Inferior parietal cortex (tissue), 1 donor: ENCODE measurements at regions not wholly inside any gene's neighbourhood (a gene's known extent, or its start where the extent isn't known, plus 50 kb on each side); places are given as distances from the start of the nearest gene placed in this dataset.
"Not testable (repeated sequence)": the region's sequence is repeated elsewhere in the genome, so short reads cannot be mapped to it uniquely, and the experiment has no call there.

ENCODE experiments used
- DNase-seq: peaks from one replicate; pipeline ENCODE4 v3.0.0-alpha.2; 2016; ENCODE audit errors: extremely low spot score

- DNase-seq = no peak
Observed at GRCh38 chr12:58651850-58652249, 268.5 kb downstream of the LRIG3 start.

DNA sequence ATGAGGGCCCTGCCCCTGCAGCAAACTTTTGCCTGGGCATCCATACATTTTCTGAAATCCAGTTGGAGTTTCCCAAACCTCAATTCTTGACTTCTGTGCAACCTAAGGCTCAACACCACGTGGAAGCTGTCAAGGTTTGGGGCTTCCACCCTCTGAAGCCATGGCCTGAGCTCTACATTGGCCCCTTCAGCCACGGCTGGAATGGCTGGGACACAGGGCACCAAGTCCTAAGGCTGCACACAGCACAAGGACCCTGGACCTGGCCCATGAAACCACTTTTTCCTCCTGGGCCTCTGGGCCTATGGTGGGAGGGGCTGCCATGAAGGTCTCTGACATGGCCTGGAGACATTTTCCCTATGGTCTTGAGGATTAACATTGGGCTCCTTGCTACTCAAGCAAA, 266.3 kb downstream of the LRIG3 start:
- DNase-seq = no peak

DNA sequence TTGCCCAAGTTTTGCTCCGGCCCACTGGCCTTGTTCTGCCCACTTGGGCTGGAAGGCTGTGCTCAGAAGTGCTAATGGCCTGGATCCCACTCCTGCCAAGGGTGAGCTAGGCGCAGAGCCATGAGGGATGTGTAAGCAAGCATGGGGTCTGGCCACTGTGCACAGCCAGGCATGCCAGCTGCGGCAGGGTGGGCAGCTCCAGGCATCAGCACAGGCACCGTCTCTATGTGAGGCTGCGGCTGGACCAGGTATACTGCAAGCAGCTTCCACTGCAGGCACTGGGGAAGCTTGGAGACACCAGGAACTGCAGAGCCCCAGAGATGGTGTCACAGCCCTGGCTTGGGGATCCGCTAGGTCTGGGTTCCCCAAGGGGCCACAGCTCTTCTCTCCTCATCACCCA, 264.9 kb downstream of the LRIG3 start:
- DNase-seq = no peak

- DNase-seq = no peak
Observed at GRCh38 chr12:58656254-58657009, 263.9 kb downstream of the LRIG3 start.

DNA sequence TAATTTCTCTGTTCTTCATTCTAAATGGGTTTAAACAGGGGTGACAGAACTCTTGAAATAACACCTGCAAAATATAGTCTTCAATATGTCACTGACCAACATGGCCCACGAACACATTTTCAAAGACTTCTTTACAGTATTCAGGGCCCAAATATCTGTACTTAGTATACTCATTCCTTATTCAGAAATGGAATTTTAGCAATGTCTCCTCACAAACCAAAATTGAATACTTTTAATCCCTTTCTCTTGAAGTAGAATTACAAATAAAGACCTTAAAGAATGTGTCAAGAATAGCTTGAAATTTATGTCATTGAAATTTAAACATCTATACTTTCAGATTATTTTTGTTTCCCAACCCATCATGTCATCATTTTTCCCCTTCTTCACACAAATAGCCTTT, 263.1 kb downstream of the LRIG3 start:
- DNase-seq = no peak

GRCh38 chr12:58665375-58665774, 254.9 kb downstream of the LRIG3 start:
- no peak for DNase-seq

DNA sequence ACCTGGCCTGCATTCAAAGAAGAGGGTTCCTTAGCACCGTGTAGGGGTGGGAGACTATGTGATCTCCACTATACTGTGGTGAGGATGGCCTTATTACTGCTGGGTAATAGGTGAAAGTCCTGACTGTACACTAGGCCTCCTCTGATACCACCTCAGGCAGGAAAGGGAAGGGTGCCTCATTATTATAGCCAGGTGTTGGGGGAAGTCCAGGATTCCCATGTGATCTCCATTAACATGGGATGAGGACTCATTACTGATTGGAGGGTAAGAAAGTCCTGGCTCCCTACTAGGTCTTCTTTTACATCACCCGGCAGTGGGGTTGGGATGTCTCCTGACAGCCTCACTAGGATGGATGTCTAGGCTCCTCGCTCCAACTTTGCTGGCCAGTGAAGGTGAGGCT, 252.1 kb downstream of the LRIG3 start:
- DNase-seq = no peak

DNA sequence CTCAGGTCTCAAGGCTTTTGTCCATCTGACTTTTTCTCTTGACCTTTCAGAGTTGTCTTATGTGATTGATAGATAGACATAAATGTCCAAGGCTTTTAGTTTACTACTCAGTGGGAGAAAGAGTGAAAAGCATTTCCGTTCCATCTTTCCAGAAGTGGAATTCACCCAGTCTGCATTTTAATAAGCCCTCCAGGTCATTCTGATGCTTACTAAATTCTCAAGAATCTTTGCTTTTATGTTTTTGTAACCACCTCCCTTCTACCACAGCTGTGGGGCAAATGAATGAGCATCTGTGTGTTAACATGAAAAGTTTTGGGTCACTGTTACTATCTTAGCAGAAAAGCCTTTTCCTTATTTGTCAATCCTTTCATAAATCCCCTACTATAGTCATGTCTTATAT, 251.4 kb downstream of the LRIG3 start:
- DNase-seq = no peak

DNA sequence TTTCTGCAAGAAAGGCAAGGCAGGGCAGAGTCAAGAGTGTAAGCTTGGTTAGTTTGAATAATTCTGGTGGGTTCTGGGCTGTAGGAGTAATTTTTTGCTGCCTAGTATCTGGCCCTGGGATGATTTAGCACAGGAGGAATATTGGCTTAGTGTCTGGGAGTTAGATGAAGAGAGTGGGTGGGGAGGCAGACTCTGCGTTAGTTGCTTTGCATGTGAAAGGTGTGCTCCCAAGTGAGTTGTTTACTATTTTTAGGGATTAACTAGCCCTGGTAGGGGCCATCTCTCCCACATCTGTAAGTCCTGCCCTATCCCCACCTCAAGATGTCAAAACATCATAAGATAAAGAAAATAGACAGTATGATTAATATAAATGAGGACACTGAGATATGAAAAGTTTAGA, 249.7 kb downstream of the LRIG3 start:
- no peak for DNase-seq

- DNase-seq = no peak
Observed at GRCh38 chr12:58671196-58671595, 249.1 kb downstream of the LRIG3 start.

- no peak for DNase-seq
Observed at GRCh38 chr12:58673021-58673420, 247.3 kb downstream of the LRIG3 start.

DNA sequence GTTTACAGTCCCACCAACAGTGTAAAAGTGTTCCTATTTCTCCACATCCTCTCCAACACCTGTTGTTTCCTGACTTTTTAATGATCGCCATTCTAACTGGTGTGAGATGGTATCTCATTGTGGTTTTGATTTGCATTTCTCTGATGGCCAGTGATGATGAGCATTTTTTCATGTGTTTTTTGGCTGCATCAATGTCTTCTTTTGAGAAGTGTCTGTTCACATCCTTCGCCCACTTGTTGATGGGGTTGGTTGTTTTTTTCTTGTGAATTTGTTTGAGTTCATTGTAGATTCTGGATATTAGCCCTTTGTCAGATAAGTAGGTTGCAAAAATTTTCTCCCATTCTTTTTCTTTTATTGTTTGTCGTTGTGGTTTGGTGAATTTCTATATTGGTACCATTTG, 242.5 kb downstream of the LRIG3 start:
- not testable (repeated sequence) for DNase-seq

GRCh38 chr12:58678753-58679152, 241.6 kb downstream of the LRIG3 start:
- no peak for DNase-seq

DNA sequence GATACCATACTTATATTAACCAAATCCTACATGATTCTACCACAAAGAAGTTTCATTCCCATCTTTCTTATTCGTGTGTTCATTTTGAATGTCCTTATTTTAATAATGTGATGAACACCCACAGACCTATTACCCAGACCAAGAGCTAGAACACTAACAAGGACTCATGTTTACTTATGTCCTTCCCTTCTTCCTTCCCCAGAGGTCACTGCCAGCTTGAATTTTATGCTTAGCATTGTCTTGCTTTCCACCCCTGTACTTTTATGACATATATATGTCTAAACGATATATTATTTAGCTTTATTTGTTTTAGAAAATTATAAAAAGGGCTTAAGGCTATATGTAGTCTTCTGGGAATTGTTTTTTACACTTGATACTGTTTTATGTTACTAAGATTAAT, 238.6 kb downstream of the LRIG3 start:
- no peak for DNase-seq

GRCh38 chr12:58695263-58695662, 225.0 kb downstream of the LRIG3 start:
- DNase-seq = no peak

DNA sequence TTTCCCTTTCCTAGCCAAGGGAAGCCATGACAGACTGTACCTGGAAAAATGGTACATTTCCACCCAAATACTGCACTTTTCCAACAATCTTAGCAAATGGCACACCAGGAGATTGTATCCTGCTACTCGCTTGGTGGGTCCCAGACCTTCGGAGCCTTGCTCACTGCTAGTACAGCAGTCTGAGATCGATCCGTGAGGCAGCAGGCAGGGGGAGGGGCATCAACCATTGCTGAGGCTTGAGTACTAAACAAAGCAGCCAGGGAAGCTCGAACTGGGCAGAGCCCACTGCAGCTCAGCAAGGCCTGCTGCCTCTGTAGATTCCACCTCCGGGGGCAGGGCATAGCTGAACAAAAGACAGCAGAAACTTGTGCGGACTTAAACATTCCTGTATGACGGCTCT, 218.8 kb downstream of the LRIG3 start:
- no peak for DNase-seq

GRCh38 chr12:58703866-58704265, 216.4 kb downstream of the LRIG3 start:
- no peak for DNase-seq

DNA sequence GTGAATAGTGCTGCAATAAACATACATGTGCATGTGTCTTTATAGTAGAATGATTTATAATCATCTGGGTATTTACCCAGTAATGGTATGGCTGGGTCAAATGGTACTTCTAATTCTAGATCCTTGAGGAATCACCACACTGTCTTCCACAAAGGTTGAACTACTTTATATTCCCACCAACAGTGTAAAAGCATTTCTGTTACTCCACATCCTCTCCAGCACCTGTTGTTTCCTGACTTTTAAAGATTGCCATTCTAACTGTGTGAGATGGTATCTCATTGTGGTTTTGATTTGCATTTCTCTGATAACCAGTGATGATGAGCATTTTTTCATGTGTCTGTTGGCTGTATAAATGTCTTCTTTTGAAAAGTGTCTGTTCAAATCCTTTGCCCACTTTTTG, 215.5 kb downstream of the LRIG3 start:
- DNase-seq = not testable (repeated sequence)

DNA sequence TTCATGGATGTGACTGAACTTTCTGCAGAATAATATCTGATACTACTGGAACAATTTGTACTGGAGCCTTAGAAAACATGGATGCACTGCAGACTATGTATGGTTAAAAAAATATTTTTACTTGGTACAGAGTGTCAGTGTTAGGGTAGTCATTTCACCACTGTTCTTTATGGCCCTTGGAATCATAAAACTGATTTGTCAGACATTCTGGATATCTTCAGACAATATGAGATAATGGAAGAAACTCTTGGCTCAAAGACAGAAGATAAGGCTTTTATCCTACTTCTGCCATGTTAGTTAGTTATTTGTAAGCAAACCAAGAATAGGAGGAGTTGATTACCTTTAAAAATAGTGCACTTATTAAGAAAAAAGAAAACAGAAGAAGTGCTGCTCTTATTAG, 209.4 kb downstream of the LRIG3 start:
- DNase-seq = no peak

DNA sequence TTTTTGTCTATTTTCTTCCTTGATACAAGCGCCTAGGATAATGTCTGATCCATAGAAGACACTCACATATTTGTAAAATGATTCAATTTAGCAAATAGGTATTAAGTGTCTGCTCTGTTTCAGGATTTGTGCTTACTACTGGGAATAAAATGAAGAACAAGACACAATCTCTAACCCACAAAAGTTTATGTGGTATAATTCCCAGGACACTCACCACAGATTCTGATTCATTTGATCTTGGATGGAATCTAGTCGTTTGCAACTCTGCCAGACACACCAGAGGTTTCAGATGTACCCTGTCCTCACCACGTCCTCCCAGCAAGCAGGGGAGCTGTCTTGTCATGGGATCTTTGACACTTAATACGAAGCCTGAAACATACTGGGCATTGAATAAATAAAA, 208.3 kb downstream of the LRIG3 start:
- no peak for DNase-seq

DNA sequence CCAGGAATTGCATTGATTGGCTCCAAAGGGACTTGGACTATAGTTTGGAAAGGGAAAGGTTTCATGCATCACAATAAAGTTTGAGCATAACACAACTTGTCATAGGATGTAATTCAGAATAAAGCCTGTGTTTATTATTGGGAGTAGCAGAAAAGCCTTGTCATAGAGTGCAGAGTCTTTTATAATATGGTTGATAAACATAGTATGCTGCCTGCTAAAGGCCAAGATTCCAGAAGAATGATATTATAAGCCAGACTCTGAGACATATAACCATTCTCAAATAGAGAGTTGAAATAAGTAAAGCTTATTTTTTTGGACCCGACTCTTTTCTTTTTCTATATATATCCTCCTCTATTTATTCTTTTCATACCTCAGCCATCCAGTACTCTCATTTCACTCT, 207.3 kb downstream of the LRIG3 start:
- DNase-seq = no peak

GRCh38 chr12:58719161-58719560, 201.1 kb downstream of the LRIG3 start:
- DNase-seq = no peak

- no peak for DNase-seq
Observed at GRCh38 chr12:58720421-58720820, 199.9 kb downstream of the LRIG3 start.

DNA sequence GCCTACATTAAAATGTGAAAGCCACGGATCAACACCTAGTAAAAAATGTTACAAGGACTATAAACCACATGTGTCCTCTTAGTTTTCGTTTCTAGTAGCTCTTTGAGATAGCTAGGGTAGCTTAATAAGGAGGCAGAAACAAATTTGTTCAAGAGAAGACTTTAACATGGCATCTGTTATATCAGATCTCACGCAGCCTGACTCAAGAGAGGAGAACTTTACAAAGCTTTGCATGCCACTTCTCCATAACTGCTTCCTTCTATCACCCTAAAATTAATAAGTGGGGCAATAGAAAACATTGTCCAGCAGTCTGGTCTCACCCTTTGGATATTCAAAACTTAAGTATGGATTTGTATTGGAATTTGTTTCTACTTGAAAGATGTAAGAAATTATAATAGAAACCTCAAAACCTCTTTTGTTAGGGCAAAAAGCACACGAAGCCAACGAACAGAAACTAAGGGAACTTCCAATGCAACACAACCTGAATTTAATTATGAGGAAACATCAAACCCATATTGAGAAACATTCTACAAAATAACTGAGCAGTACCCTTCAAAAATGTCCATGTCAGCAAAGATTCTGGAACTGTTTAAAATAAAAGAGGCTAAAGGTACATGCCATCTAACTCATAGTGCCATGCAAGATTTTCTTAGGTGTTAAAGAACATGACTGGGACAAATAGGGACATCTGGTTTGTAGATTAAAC, 194.8 kb downstream of the LRIG3 start:
- DNase-seq = no peak
